Tibial nerve (tissue), 4 donors: ENCODE measurements at regions not wholly inside any gene's neighbourhood (a gene's known extent, or its start where the extent isn't known, plus 50 kb on each side); places are given as distances from the start of the nearest gene placed in this dataset.

Experiments
- EP300 ChIP-seq, 2 donors: sonication (generic); formaldehyde crosslinking; IDR thresholded peaks; one replicate each; pipeline ENCODE4 v1.6.1; 2017; ENCODE audit warnings: antibody characterized with exemption in 2 of 2, mild to moderate bottlenecking in 1 of 2
- TF ChIP-seq, protein P1 (sequence below), 5 experiments: fragments of 200-600 bp in 3 of 5; fragments of 450-650 bp in 2 of 5; sonication (generic) in 3 of 5; IDR thresholded peaks; one replicate each; pipeline ENCODE4 v1.5.1; 2016 to 2019; ENCODE audit warnings: antibody characterized with exemption in 5 of 5, mild to moderate bottlenecking in 3 of 5, moderate library complexity in 2 of 5

DNA sequence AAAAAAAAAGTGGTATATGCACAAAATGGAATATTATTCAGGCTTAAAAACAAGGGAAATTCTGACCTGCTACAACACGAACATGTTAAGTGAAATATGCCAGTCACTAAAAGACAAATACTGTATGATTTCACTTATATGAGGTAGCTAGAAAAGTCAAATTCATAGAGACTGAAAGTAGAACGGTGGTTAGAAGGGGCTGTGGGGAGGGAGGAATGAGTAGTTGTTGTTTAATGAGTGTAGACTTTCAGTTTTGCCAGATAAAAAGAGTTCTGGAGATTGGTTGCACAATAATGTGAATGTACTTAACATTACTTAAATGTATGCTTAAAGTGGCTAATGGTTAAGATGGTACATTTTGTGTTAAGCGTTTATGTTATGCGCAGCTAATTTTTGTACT, 79.5 kb upstream of the IL12B start:
- TF ChIP-seq, protein P1, sequence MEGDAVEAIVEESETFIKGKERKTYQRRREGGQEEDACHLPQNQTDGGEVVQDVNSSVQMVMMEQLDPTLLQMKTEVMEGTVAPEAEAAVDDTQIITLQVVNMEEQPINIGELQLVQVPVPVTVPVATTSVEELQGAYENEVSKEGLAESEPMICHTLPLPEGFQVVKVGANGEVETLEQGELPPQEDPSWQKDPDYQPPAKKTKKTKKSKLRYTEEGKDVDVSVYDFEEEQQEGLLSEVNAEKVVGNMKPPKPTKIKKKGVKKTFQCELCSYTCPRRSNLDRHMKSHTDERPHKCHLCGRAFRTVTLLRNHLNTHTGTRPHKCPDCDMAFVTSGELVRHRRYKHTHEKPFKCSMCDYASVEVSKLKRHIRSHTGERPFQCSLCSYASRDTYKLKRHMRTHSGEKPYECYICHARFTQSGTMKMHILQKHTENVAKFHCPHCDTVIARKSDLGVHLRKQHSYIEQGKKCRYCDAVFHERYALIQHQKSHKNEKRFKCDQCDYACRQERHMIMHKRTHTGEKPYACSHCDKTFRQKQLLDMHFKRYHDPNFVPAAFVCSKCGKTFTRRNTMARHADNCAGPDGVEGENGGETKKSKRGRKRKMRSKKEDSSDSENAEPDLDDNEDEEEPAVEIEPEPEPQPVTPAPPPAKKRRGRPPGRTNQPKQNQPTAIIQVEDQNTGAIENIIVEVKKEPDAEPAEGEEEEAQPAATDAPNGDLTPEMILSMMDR (IDR thresholded peaks at IDR 0.05), result no peak
- no peak for TF ChIP-seq EP300 (IDR thresholded peaks at IDR 0.05)
